IMR-90 (cell line): ENCODE measurements at regions not wholly inside any gene's neighbourhood (a gene's known extent, or its start where the extent isn't known, plus 50 kb on each side); places are given as distances from the start of the nearest gene placed in this dataset.

Experiments
- ATAC-seq: fragments of 200-7000 bp; cut with Tn5 transposase; 2 replicates; pipeline ENCODE4 v1.9.1; 2020; ENCODE audit warnings: low read depth, mild to moderate bottlenecking, moderate library complexity
- BruUV-seq: library from RNA; stranded (reverse); fragments of 400-500 nt; replicated peaks from 2 replicates; lab custom pipeline; 2021; lab: Mats Ljungman, UMichigan
- CTCF ChIA-PET: fragments of 300-600 bp; formaldehyde crosslinking; extraction: SDS; loops from one replicate; lab custom pipeline; 2021; ENCODE audit warnings: antibody characterized with exemption; lab: Yijun Ruan, JAX
- POLR2A ChIA-PET: fragments of 300-600 bp; sonication (Branson Sonifier 250); formaldehyde crosslinking; loops from one replicate; lab custom pipeline; 2022; ENCODE audit warnings: antibody characterized with exemption; ENCODE audit not compliant: unreplicated experiment; lab: Charles Lee
- DNase-seq: peaks from one replicate; pipeline ENCODE4 v3.0.0; 2013
- H2AFZ ChIP-seq: replicated peaks from 2 replicates; pipeline ENCODE3; 2013; ENCODE audit warnings: low read length, mild to moderate bottlenecking; ENCODE audit not compliant: poor library complexity
- H2AK5ac ChIP-seq: 2 replicates; pipeline ENCODE4 v1.6.1; 2013; ENCODE audit warnings: low read depth, low read length, inconsistent platforms
- H2AK9ac ChIP-seq: replicated peaks from 2 replicates; pipeline ENCODE3; 2013; ENCODE audit warnings: mild to moderate bottlenecking, low read depth, low read length, moderate library complexity; ENCODE audit not compliant: poor library complexity
- H2BK120ac ChIP-seq: 2 replicates; pipeline ENCODE4 v1.6.1; 2013; ENCODE audit warnings: low read depth, low read length, inconsistent platforms
- H2BK15ac ChIP-seq: 3 replicates; pipeline ENCODE4 v1.6.1; 2013; ENCODE audit warnings: low read depth, low read length, inconsistent platforms
- H2BK20ac ChIP-seq: 2 replicates; pipeline ENCODE4 v1.6.1; 2013; ENCODE audit warnings: low read depth, mild to moderate bottlenecking, inconsistent platforms, low read length, moderate library complexity
- H2BK5ac ChIP-seq: 2 replicates; pipeline ENCODE4 v1.6.1; 2013; ENCODE audit warnings: mild to moderate bottlenecking, low read depth, low read length, inconsistent platforms; ENCODE audit not compliant: poor library complexity, severe bottlenecking
- H3K14ac ChIP-seq: replicated peaks from 2 replicates; pipeline ENCODE4 v1.6.1; 2013; ENCODE audit warnings: low read depth, low read length, inconsistent platforms
- H3K18ac ChIP-seq: 2 replicates; pipeline ENCODE4 v1.6.1; 2013; ENCODE audit warnings: low read depth, low read length, control low read depth
- H3K23ac ChIP-seq: 2 replicates; pipeline ENCODE4 v1.6.1; 2013; ENCODE audit warnings: low read depth, low read length, inconsistent platforms
- H3K27ac ChIP-seq: 2 replicates; pipeline ENCODE4 v1.5.1; 2013; ENCODE audit warnings: mild to moderate bottlenecking, control low read depth, low read length; ENCODE audit not compliant: insufficient read depth
- H3K27me3 ChIP-seq: 2 replicates; pipeline ENCODE4 v1.6.1; 2013; ENCODE audit warnings: low read length; ENCODE audit not compliant: control insufficient read depth, insufficient read depth
- H3K36me3 ChIP-seq: 2 replicates; pipeline ENCODE4 v1.6.1; 2013; ENCODE audit warnings: low read length, mixed read lengths; ENCODE audit not compliant: control insufficient read depth, insufficient read depth
- H3K4ac ChIP-seq: 2 replicates; pipeline ENCODE4 v1.6.1; 2013; ENCODE audit warnings: low read depth, low read length, inconsistent platforms
- H3K4me1 ChIP-seq: 2 replicates; pipeline ENCODE4 v1.6.1; 2013; ENCODE audit warnings: low read length, mixed read lengths; ENCODE audit not compliant: control insufficient read depth, insufficient read depth
- H3K4me2 ChIP-seq: 2 replicates; pipeline ENCODE4 v1.6.1; 2013; ENCODE audit warnings: low read depth, mild to moderate bottlenecking, control low read depth, low read length, moderate library complexity
- H3K4me3 ChIP-seq: 2 replicates; pipeline ENCODE4 v1.5.1; 2013; ENCODE audit warnings: low read depth, mild to moderate bottlenecking, control low read depth, low read length, moderate library complexity; ENCODE audit not compliant: insufficient read depth
- H3K56ac ChIP-seq: 2 replicates; pipeline ENCODE4 v1.6.1; 2013; ENCODE audit warnings: low read length, inconsistent platforms; ENCODE audit not compliant: insufficient read depth; ENCODE audit errors: extremely low read depth
- H3K79me1 ChIP-seq, 2 experiments: 2 replicates each; pipeline ENCODE4 v1.6.1; 2013; ENCODE audit warnings: low read length in 2 of 2, inconsistent platforms in 1 of 2, low read depth in 1 of 2
- H3K9ac ChIP-seq: 2 replicates; pipeline ENCODE4 v1.6.1; 2013; ENCODE audit warnings: low read depth, low read length, control low read depth
- H3K9me1 ChIP-seq: 2 replicates; pipeline ENCODE4 v1.6.1; 2013; ENCODE audit warnings: low read length, inconsistent platforms; ENCODE audit not compliant: insufficient read depth
- H3K9me3 ChIP-seq: 2 replicates; pipeline ENCODE4 v1.6.1; 2013; ENCODE audit warnings: low read length; ENCODE audit not compliant: control insufficient read depth, insufficient read depth
- H4K20me1 ChIP-seq: 2 replicates; pipeline ENCODE4 v1.6.1; 2013; ENCODE audit warnings: low read length, inconsistent platforms; ENCODE audit not compliant: insufficient read depth
- H4K5ac ChIP-seq: 2 replicates; pipeline ENCODE4 v1.6.1; 2013; ENCODE audit warnings: mild to moderate bottlenecking, low read depth, low read length, control low read depth
- H4K8ac ChIP-seq, 2 experiments: 2 replicates each; pipeline ENCODE4 v1.6.1; 2013; ENCODE audit warnings: low read depth in 2 of 2, low read length in 2 of 2, control low read depth in 1 of 2, inconsistent platforms in 1 of 2
- H4K91ac ChIP-seq: 2 replicates; pipeline ENCODE4 v1.6.1; 2013; ENCODE audit warnings: low read depth, low read length, inconsistent platforms; ENCODE audit not compliant: insufficient read depth
- BHLHE40 ChIP-seq: fragments of 150-350 bp; IDR thresholded peaks from 2 replicates; pipeline ENCODE4 v1.6.1; 2016; ENCODE audit warnings: mild to moderate bottlenecking, low read depth, low read length
- CEBPB ChIP-seq: IDR thresholded peaks from 2 replicates; pipeline ENCODE4 v1.6.1; 2012; ENCODE audit warnings: low read depth, low read length, improper control_type of control experiment
- CHD1 ChIP-seq: IDR thresholded peaks from 2 replicates; pipeline ENCODE4 v1.6.1; 2012; ENCODE audit warnings: low read depth, low read length, improper control_type of control experiment
- CTCF ChIP-seq: conservative IDR thresholded peaks from 2 replicates; pipeline ENCODE4 v1.5.1; 2012; ENCODE audit warnings: mild to moderate bottlenecking, low read depth, low read length, improper control_type of control experiment
- ELK1 ChIP-seq: fragments of 150-350 bp; IDR thresholded peaks from 2 replicates; pipeline ENCODE4 v1.6.1; 2016; ENCODE audit warnings: low read depth, mild to moderate bottlenecking, low read length, moderate library complexity, borderline replicate concordance
- MAFK ChIP-seq: IDR thresholded peaks from 2 replicates; pipeline ENCODE4 v1.6.1; 2012; ENCODE audit warnings: low read depth, low read length, improper control_type of control experiment
- MAZ ChIP-seq: IDR thresholded peaks from 2 replicates; pipeline ENCODE4 v1.6.1; 2012; ENCODE audit warnings: low read depth, mild to moderate bottlenecking, low read length, improper control_type of control experiment, moderate library complexity, borderline replicate concordance
- MXI1 ChIP-seq: IDR thresholded peaks from 2 replicates; pipeline ENCODE4 v1.6.1; 2012; ENCODE audit warnings: low read depth, mild to moderate bottlenecking, low read length, moderate library complexity, borderline replicate concordance
- NFE2L2 ChIP-seq: fragments of 150-350 bp; IDR thresholded peaks from 2 replicates; pipeline ENCODE4 v1.6.1; 2016; ENCODE audit warnings: low read depth, mild to moderate bottlenecking, low read length
- RCOR1 ChIP-seq: IDR thresholded peaks from 2 replicates; pipeline ENCODE4 v1.6.1; 2012; ENCODE audit warnings: mild to moderate bottlenecking, low read length, improper control_type of control experiment; ENCODE audit not compliant: insufficient replicate concordance
- RFX5 ChIP-seq: IDR thresholded peaks from 2 replicates; pipeline ENCODE4 v1.8.0; 2012; ENCODE audit warnings: low read depth, mild to moderate bottlenecking, low read length, moderate library complexity
- SMC3 ChIP-seq: fragments of 150-350 bp; IDR thresholded peaks from 2 replicates; pipeline ENCODE4 v1.6.1; 2016; ENCODE audit warnings: low read depth, mild to moderate bottlenecking, antibody characterized with exemption, low read length, moderate library complexity
- USF2 ChIP-seq: fragments of 150-350 bp; IDR thresholded peaks from 2 replicates; pipeline ENCODE4 v1.6.1; 2017; ENCODE audit warnings: mild to moderate bottlenecking, antibody characterized with exemption, low read length, low read depth
- WGBS, 2 experiments: methylation state at CpG; one replicate each; pipeline versions ENCODE4 v1.1.5 to v1.1.7; 2013; ENCODE audit warnings: missing lambda C conversion rate in 2 of 2; ENCODE audit not compliant: insufficient read length in 1 of 2; ENCODE audit errors: extremely low coverage in 2 of 2; 5-methylcytosine and 5-hydroxymethylcytosine counted together
- dilution Hi-C: fragments of 300-500 bp; cut with HindIII; formaldehyde crosslinking; loops from one replicate; pipeline ENCODE4 v1.14.3; 2018; ENCODE audit warnings: low sequenced_read_pairs; ENCODE audit not compliant: unreplicated experiment
- in situ Hi-C: fragments of 300-500 bp; cut with MboI; formaldehyde crosslinking; loops from 3 replicates; pipeline ENCODE4 v1.14.3; 2019; ENCODE audit warnings: low sequenced_read_pairs, inconsistent platforms, mixed read lengths
- intact Hi-C: fragments of 100-400 bp; cut with micrococcal nuclease; formaldehyde crosslinking; loops from 2 replicates; pipeline ENCODE4 v1.10.0; 2022

GRCh38 chr6:97757575-97757974 lies 474.6 kb upstream of the MMS22L start:
- WGBS, 2 experiments: 0% methylated on average over 1 of the region's 3 CpGs; no CpG with 5 or more reads in 1 of the 2 experiments
- H3K56ac ChIP-seq: no peak overlapping the region
- H3K27me3 ChIP-seq: no peaks in the 10 kb centered on the region
- no peak overlapping the region for H3K23ac ChIP-seq
- no peak overlapping the region for H3K14ac ChIP-seq
- intact Hi-C loops (no loop called here), dilution Hi-C loops (no loop called here), in situ Hi-C loops (no loop called here)
- H3K4ac ChIP-seq: no peak overlapping the region
- no peak overlapping the region for H3K18ac ChIP-seq
- no peak overlapping the region for H2BK20ac ChIP-seq
- ATAC-seq: no peak
- no peak overlapping the region for H3K4me2 ChIP-seq
- H2AFZ ChIP-seq: no peak overlapping the region
- H3K4me1 ChIP-seq: no peaks in the 10 kb centered on the region
- POLR2A ChIA-PET: no interaction called here
- no peak overlapping the region for H2BK120ac ChIP-seq
- H3K36me3 ChIP-seq: no peaks in the 10 kb centered on the region
- no peak overlapping the region for H3K27ac ChIP-seq
- CTCF ChIA-PET: no interaction called here
- no peak overlapping the region for H4K8ac ChIP-seq
- no peak overlapping the region for H4K91ac ChIP-seq
- BruUV-seq: no TSS peak
- no peak overlapping the region for H2AK5ac ChIP-seq
- no peak overlapping the region for H2BK5ac ChIP-seq
- no peak for DNase-seq
- no peak overlapping the region for H3K4me3 ChIP-seq
- H3K9me3 ChIP-seq: no peaks in the 10 kb centered on the region
- no peak overlapping the region for H2AK9ac ChIP-seq
- no peak overlapping the region for H2BK15ac ChIP-seq
- H4K20me1 ChIP-seq: no peaks in the 10 kb centered on the region
- TF ChIP-seq CEBPB: no peak
- TF ChIP-seq SMC3: no peak
- no peak for TF ChIP-seq MAZ
- TF ChIP-seq BHLHE40: no peak
- no peak for TF ChIP-seq ELK1
- no peak for TF ChIP-seq RCOR1
- no peak for TF ChIP-seq CTCF
- TF ChIP-seq USF2: no peak
- no peak for TF ChIP-seq CHD1
- no peak for TF ChIP-seq RFX5
- no peak for TF ChIP-seq MAFK
- TF ChIP-seq MXI1: no peak
- TF ChIP-seq NFE2L2: no peak
- no peak overlapping the region for H3K9ac ChIP-seq
- no peak overlapping the region for H4K5ac ChIP-seq
- no peaks in the 10 kb centered on the region for H3K79me1 ChIP-seq
- H3K9me1 ChIP-seq: no peaks in the 10 kb centered on the region
